GM18520 (cell line): ENCODE measurements at regions not wholly inside any gene's neighbourhood (a gene's known extent, or its start where the extent isn't known, plus 50 kb on each side); places are given as distances from the start of the nearest gene placed in this dataset.
"Not testable (repeated sequence)": the region's sequence is repeated elsewhere in the genome, so short reads cannot be mapped to it uniquely, and the experiment has no call there.

Source experiments
- ATAC-seq: cut with Tn5 transposase; IDR thresholded peaks from one replicate; pipeline ENCODE4 v1.9.1; 2021; ENCODE audit not compliant: unreplicated experiment

GRCh38 chr10:18866852-18867251 lies 181.7 kb upstream of the MALRD1 start:
- ATAC-seq, result no peak

- ATAC-seq, result no peak
Measured at GRCh38 chr10:18868919-18869318, 179.7 kb upstream of the MALRD1 start.

- ATAC-seq, result no peak
Measured at GRCh38 chr10:18875477-18875876, 173.1 kb upstream of the MALRD1 start.

GRCh38 chr10:18879284-18879683 lies 169.3 kb upstream of the MALRD1 start:
- ATAC-seq, result no peak

GRCh38 chr10:18880530-18880929 lies 168.1 kb upstream of the MALRD1 start:
- ATAC-seq, result no peak

- no peak for ATAC-seq
Measured at GRCh38 chr10:18886102-18886501, 162.5 kb upstream of the MALRD1 start.

GRCh38 chr10:18906636-18907035 lies 142.0 kb upstream of the MALRD1 start:
- ATAC-seq, result no peak

GRCh38 chr10:18917431-18917830 lies 131.2 kb upstream of the MALRD1 start:
- ATAC-seq, result not testable (repeated sequence)

GRCh38 chr10:18918532-18918931 lies 130.1 kb upstream of the MALRD1 start:
- ATAC-seq, result no peak

- no peak for ATAC-seq
Measured at GRCh38 chr10:18949391-18949790, 99.2 kb upstream of the MALRD1 start.

GRCh38 chr10:18951072-18951823 lies 97.4 kb upstream of the MALRD1 start:
- ATAC-seq, result not testable (repeated sequence)

GRCh38 chr10:18955061-18955460 lies 93.5 kb upstream of the MALRD1 start:
- ATAC-seq, result no peak

- no peak for ATAC-seq
Measured at GRCh38 chr10:18959369-18959768, 89.2 kb upstream of the MALRD1 start.

- ATAC-seq, result no peak
Measured at GRCh38 chr10:18960466-18961079, 88.0 kb upstream of the MALRD1 start.

GRCh38 chr10:18968159-18968558 lies 80.4 kb upstream of the MALRD1 start:
- ATAC-seq, result no peak

- ATAC-seq, result no peak
Measured at GRCh38 chr10:18976696-18977251, 71.8 kb upstream of the MALRD1 start.

GRCh38 chr10:18980089-18980629 lies 68.4 kb upstream of the MALRD1 start:
- no peak for ATAC-seq

- ATAC-seq, result no peak
Measured at GRCh38 chr10:18984531-18984930, 64.1 kb upstream of the MALRD1 start.

GRCh38 chr10:18988338-18988737 lies 60.3 kb upstream of the MALRD1 start:
- ATAC-seq, result no peak
